Peyer's patch (tissue), 4 donors: ENCODE measurements at regions not wholly inside any gene's neighbourhood (a gene's known extent, or its start where the extent isn't known, plus 50 kb on each side); places are given as distances from the start of the nearest gene placed in this dataset.

ENCODE experiments used
- CTCF ChIP-seq, 6 experiments: fragments of 450-650 bp in 4 of 6; fragments of 200-600 bp in 2 of 6; sonication (generic) in 1 of 6; IDR thresholded peaks; one replicate each; pipeline ENCODE4 v1.5.1; 2017 to 2019; ENCODE audit warnings: antibody characterized with exemption in 6 of 6, mild to moderate bottlenecking in 3 of 6, moderate library complexity in 1 of 6
- POLR2A ChIP-seq, 2 donors: fragments of 450-650 bp; IDR thresholded peaks; one replicate each; pipeline ENCODE4 v1.5.1; 2017; ENCODE audit warnings: antibody characterized with exemption in 2 of 2, mild to moderate bottlenecking in 2 of 2, moderate library complexity in 2 of 2

- TF ChIP-seq CTCF (IDR thresholded peaks at IDR 0.05) (no peak), POLR2A (IDR thresholded peaks at IDR 0.05) (no peak)
Measured at GRCh38 chr7:140281960-140282359, 105.2 kb upstream of the KDM7A start.
